Endothelial cell of umbilical vein (primary cell): ENCODE measurements at regions not wholly inside any gene's neighbourhood (a gene's known extent, or its start where the extent isn't known, plus 50 kb on each side); places are given as distances from the start of the nearest gene placed in this dataset.

Experiments
- BruUV-seq: library from RNA; stranded (reverse); fragments of 400-500 nt; replicated peaks from 2 replicates; lab custom pipeline; 2021; lab: Mats Ljungman, UMichigan
- CTCF ChIA-PET: fragments of 300-600, 350-600 bp; sonication (Branson Sonifier 250); formaldehyde crosslinking; loops from one replicate; lab custom pipeline; 2021; ENCODE audit warnings: antibody characterized with exemption, inconsistent platforms; lab: Charles Lee
- POLR2A ChIA-PET: fragments of 300-600, 350-600 bp; sonication (Branson Sonifier 250); formaldehyde crosslinking; loops from one replicate; lab custom pipeline; 2021; ENCODE audit warnings: antibody characterized with exemption, inconsistent platforms; lab: Charles Lee
- DNase-seq: peaks from one replicate; pipeline ENCODE4 v3.0.0-alpha.2; 2011; ENCODE audit warnings: low read depth, low spot score
- FAIRE-seq: peaks from 2 replicates; lab custom pipeline; 2011; peaks lifted over from hg19 to GRCh38; lab: Jason Lieb, UNC
- H2AFZ ChIP-seq: 2 replicates; pipeline ENCODE4 v1.6.0; 2012; ENCODE audit warnings: low read depth, low read length, control low read depth, inconsistent platforms
- H3K27ac ChIP-seq: 2 replicates; pipeline ENCODE4 v1.5.1; 2011; ENCODE audit warnings: low read depth, mild to moderate bottlenecking, control low read depth, low read length, moderate library complexity; ENCODE audit not compliant: insufficient read depth
- H3K27me3 ChIP-seq, 2 experiments: 2 replicates each; pipeline versions ENCODE4 v1.6.0 to v1.6.1; 2011; ENCODE audit warnings: low read length in 2 of 2, mixed read lengths in 1 of 2; ENCODE audit not compliant: control insufficient read depth in 2 of 2, insufficient read depth in 2 of 2
- H3K36me3 ChIP-seq, 2 experiments: 2 replicates in 1 of 2; 3 replicates in 1 of 2; pipeline ENCODE4 v1.5.1; 2011; ENCODE audit warnings: low read length in 2 of 2, mild to moderate bottlenecking in 1 of 2, moderate library complexity in 1 of 2; ENCODE audit not compliant: control insufficient read depth in 2 of 2, insufficient read depth in 2 of 2; ENCODE audit errors: extremely low read depth in 1 of 2
- H3K4me1 ChIP-seq: 3 replicates; pipeline ENCODE4 v1.5.1; 2011; ENCODE audit warnings: mild to moderate bottlenecking, low read length; ENCODE audit not compliant: control insufficient read depth, insufficient read depth; ENCODE audit errors: extremely low read depth
- H3K4me2 ChIP-seq: 2 replicates; pipeline ENCODE4 v1.6.1; 2011; ENCODE audit warnings: low read length, control low read depth, mixed read lengths; ENCODE audit not compliant: insufficient read depth
- H3K4me3 ChIP-seq, 3 experiments: fragments of 200-600 bp in 1 of 3; sonication (generic), shearing (Covaris generic) in 1 of 3; replicated peaks in 1 of 3; 2 replicates each; pipeline ENCODE4 v1.5.1; 2011 to 2016; ENCODE audit warnings: control low read depth in 3 of 3, low read length in 3 of 3, mild to moderate bottlenecking in 2 of 3, inconsistent platforms in 1 of 3, low read depth in 1 of 3, moderate library complexity in 1 of 3; ENCODE audit not compliant: insufficient read depth in 1 of 3
- H3K79me2 ChIP-seq: 2 replicates; pipeline ENCODE4 v1.6.0; 2012; ENCODE audit warnings: low read length, inconsistent platforms; ENCODE audit not compliant: control insufficient read depth, insufficient read depth
- H3K9ac ChIP-seq: replicated peaks from 2 replicates; pipeline ENCODE3; 2011; ENCODE audit warnings: low read length, control low read depth; ENCODE audit not compliant: insufficient read depth; ENCODE audit errors: extremely low read depth
- H3K9me1 ChIP-seq: replicated peaks from 3 replicates; pipeline ENCODE4 v1.6.0; 2011; ENCODE audit warnings: mild to moderate bottlenecking, low read length; ENCODE audit not compliant: control insufficient read depth, insufficient read depth; ENCODE audit errors: extremely low read depth
- H3K9me3 ChIP-seq: replicated peaks from 2 replicates; pipeline ENCODE4 v1.5.1; 2012; ENCODE audit warnings: low read length, inconsistent platforms; ENCODE audit not compliant: control insufficient read depth, insufficient read depth
- H4K20me1 ChIP-seq: replicated peaks from 2 replicates; pipeline ENCODE3; 2011; ENCODE audit warnings: mild to moderate bottlenecking, low read length; ENCODE audit not compliant: control insufficient read depth, insufficient read depth; ENCODE audit errors: extremely low read depth
- CTCF ChIP-seq, 2 donors: IDR thresholded peaks; 1 replicate in 1 of 2; 2 replicates in 1 of 2; pipeline ENCODE4 v1.5.1; 2011; ENCODE audit warnings: low read length in 2 of 2, mild to moderate bottlenecking in 2 of 2, moderate library complexity in 2 of 2, control low read depth in 1 of 2, inconsistent platforms in 1 of 2, low read depth in 1 of 2; ENCODE audit not compliant: insufficient read depth in 1 of 2; ENCODE audit errors: extremely low read depth in 1 of 2
- EZH2 ChIP-seq: IDR thresholded peaks from 2 replicates; pipeline ENCODE4 v1.6.1; 2012; ENCODE audit warnings: borderline replicate concordance, low read depth, mild to moderate bottlenecking, moderate library complexity, low read length, inconsistent platforms; ENCODE audit not compliant: severe bottlenecking
- FOS ChIP-seq: IDR thresholded peaks from 2 replicates; pipeline ENCODE4 v1.6.1; 2011; ENCODE audit warnings: mild to moderate bottlenecking, low read length, moderate library complexity, borderline replicate concordance; ENCODE audit not compliant: insufficient read depth
- GATA2 ChIP-seq: IDR thresholded peaks from 2 replicates; pipeline ENCODE4 v1.7.0; 2011; ENCODE audit warnings: low read depth, mild to moderate bottlenecking, moderate library complexity, mixed read lengths, low read length; ENCODE audit not compliant: insufficient read length, insufficient read depth
- JUN ChIP-seq: IDR thresholded peaks from 2 replicates; pipeline ENCODE4 v1.6.1; 2011; ENCODE audit warnings: borderline replicate concordance, low read depth; ENCODE audit not compliant: insufficient read length, insufficient read depth
- MAX ChIP-seq: IDR thresholded peaks from 2 replicates; pipeline ENCODE4 v1.6.1; 2011; ENCODE audit not compliant: insufficient read depth, insufficient read length
- MYC ChIP-seq: IDR thresholded peaks from one replicate; pipeline ENCODE4 v1.6.1; 2011; ENCODE audit warnings: mild to moderate bottlenecking, low read depth, low read length
- POLR2A ChIP-seq: IDR thresholded peaks from 2 replicates; pipeline ENCODE4 v1.6.1; 2012; ENCODE audit warnings: low read depth, mild to moderate bottlenecking, control low read depth, low read length
- POLR2AphosphoS5 ChIP-seq: IDR thresholded peaks from 2 replicates; pipeline ENCODE4 v1.6.1; 2012; ENCODE audit warnings: low read depth, mild to moderate bottlenecking, control low read depth, low read length, moderate library complexity; ENCODE audit not compliant: insufficient read depth
- dilution Hi-C: fragments of 300-500 bp; cut with MboI; formaldehyde crosslinking; loops from one replicate; pipeline ENCODE4 v1.15.0; 2019; ENCODE audit warnings: low sequenced_read_pairs; ENCODE audit not compliant: extremely low pct_ligation_motif_present
- intact Hi-C: fragments of 100-400 bp; cut with micrococcal nuclease; formaldehyde crosslinking; loops from one replicate; pipeline ENCODE4 v1.10.0; 2022

- FAIRE-seq (no peak), DNase-seq (no peak)
- no peak overlapping the region for H3K9ac ChIP-seq
- no TSS peak for BruUV-seq
- H3K4me1 ChIP-seq: no peaks in the 10 kb centered on the region
- no peaks in the 10 kb centered on the region for H3K9me1 ChIP-seq
- no peak overlapping the region for H3K4me3 ChIP-seq
- TF ChIP-seq EZH2: no peak
- H4K20me1 ChIP-seq: no peaks in the 10 kb centered on the region
- H3K4me2 ChIP-seq: no peak overlapping the region
- H3K9me3 ChIP-seq: no peaks in the 10 kb centered on the region
- ChIA-PET CTCF (no interaction called here), POLR2A (no interaction called here)
- H3K36me3 ChIP-seq: no peaks in the 10 kb centered on the region
- no peaks in the 10 kb centered on the region for H3K27me3 ChIP-seq
- dilution Hi-C loops: no loop called here
- intact Hi-C loops: no loop called here
- H3K27ac ChIP-seq: no peak overlapping the region
- no peaks in the 10 kb centered on the region for H3K79me2 ChIP-seq
- no peak overlapping the region for H2AFZ ChIP-seq
Measured at GRCh38 chr2:121866789-121867188, 111.3 kb downstream of the TSN start.

- dilution Hi-C loops: no loop called here
- Histone ChIP-seq H3K4me1 (no peaks in the 10 kb centered on the region), H3K27me3 (no peaks in the 10 kb centered on the region), H3K4me3 (no peak overlapping the region), H4K20me1 (no peaks in the 10 kb centered on the region), H3K9me3 (no peaks in the 10 kb centered on the region), H3K36me3 (no peaks in the 10 kb centered on the region), H3K9ac (no peak overlapping the region), H3K27ac (no peak overlapping the region), H2AFZ (no peak overlapping the region), H3K79me2 (no peaks in the 10 kb centered on the region), H3K4me2 (no peak overlapping the region), H3K9me1 (no peaks in the 10 kb centered on the region)
- intact Hi-C loops: no loop called here
- no TSS peak for BruUV-seq
- ChIA-PET CTCF (no interaction called here), POLR2A (no interaction called here)
- no peak for TF ChIP-seq FOS
- TF ChIP-seq MAX: no peak
- no peak for TF ChIP-seq POLR2A
- TF ChIP-seq EZH2: no peak
- no peak for TF ChIP-seq CTCF (IDR thresholded peaks at IDR 0.05; ENCODE audit: extremely low read depth in 1 of 2, insufficient read depth in 1 of 2, low read depth in 1 of 2, low read length in 2 of 2)
- TF ChIP-seq JUN: no peak
- TF ChIP-seq POLR2AphosphoS5: no peak
- TF ChIP-seq MYC: no peak
- no peak for TF ChIP-seq GATA2
- DNase-seq: no peak
- no peak for FAIRE-seq
Measured at GRCh38 chr2:121868652-121869051, 113.2 kb downstream of the TSN start.
